Type B pancreatic cell (in vitro differentiated cells): ENCODE measurements at regions not wholly inside any gene's neighbourhood (a gene's known extent, or its start where the extent isn't known, plus 50 kb on each side); places are given as distances from the start of the nearest gene placed in this dataset.

Experiments
- DNase-seq: peaks from one replicate; pipeline ENCODE4 v3.0.0; 2021; ENCODE audit warnings: mixed read lengths; ENCODE audit not compliant: unreplicated experiment; ENCODE audit errors: extremely low spot score
- H3K27ac Mint-ChIP-seq: 2 replicates; pipeline ENCODE4 v1.8.0; 2021; ENCODE audit warnings: mild to moderate bottlenecking, mixed read lengths
- H3K27me3 Mint-ChIP-seq: 2 replicates; pipeline ENCODE4 v1.8.0; 2021; ENCODE audit warnings: mixed read lengths
- H3K36me3 Mint-ChIP-seq: 2 replicates; pipeline ENCODE4 v1.8.0; 2021; ENCODE audit warnings: mixed read lengths
- H3K4me1 Mint-ChIP-seq: one replicate; pipeline ENCODE4 v1.8.0; 2021; ENCODE audit warnings: mixed read lengths; ENCODE audit not compliant: unreplicated experiment
- H3K4me3 Mint-ChIP-seq: 2 replicates; pipeline ENCODE4 v1.8.0; 2021; ENCODE audit warnings: mild to moderate bottlenecking, mixed read lengths
- H3K9me3 Mint-ChIP-seq: 2 replicates; pipeline ENCODE4 v1.8.0; 2021; ENCODE audit warnings: mixed read lengths
- CTCF ChIP-seq: fragments of 200-600 bp; sonication (generic); conservative IDR thresholded peaks from 2 replicates; pipeline ENCODE4 v1.5.0; 2021; ENCODE audit warnings: antibody characterized with exemption, mild to moderate bottlenecking

- no peak overlapping the region for H3K27ac Mint-ChIP-seq
- no peak overlapping the region for H3K4me3 Mint-ChIP-seq
- DNase-seq = no peak
Observed at GRCh38 chr20:11182720-11183119, 508.9 kb upstream of the JAG1 start.

GRCh38 chr20:11186301-11187008 is 512.7 kb upstream of the JAG1 start:
- no peak for TF ChIP-seq CTCF
- peaks cover 3% of the 10 kb centered on the region for H3K27me3 Mint-ChIP-seq
- no peaks in the 10 kb centered on the region for H3K4me1 Mint-ChIP-seq
- no peaks in the 10 kb centered on the region for H3K36me3 Mint-ChIP-seq
- peaks cover 16% of the 10 kb centered on the region for H3K9me3 Mint-ChIP-seq
- no peak overlapping the region for H3K4me3 Mint-ChIP-seq
- H3K27ac Mint-ChIP-seq = no peak overlapping the region
- DNase-seq = no peak

More at GRCh38 chr20:11182720-11183119, 508.9 kb upstream of the JAG1 start:
- Mint-ChIP-seq H3K36me3 (no peaks in the 10 kb centered on the region), H3K4me1 (no peaks in the 10 kb centered on the region), H3K9me3 (peaks cover 24% of the 10 kb centered on the region), H3K27me3 (no peaks in the 10 kb centered on the region)
- TF ChIP-seq CTCF = no peak

GRCh38 chr20:11188843-11189603 is 515.2 kb upstream of the JAG1 start:
- peaks cover 16% of the 10 kb centered on the region for H3K9me3 Mint-ChIP-seq
- TF ChIP-seq CTCF = no peak
- no peak for DNase-seq
- no peak overlapping the region for H3K4me3 Mint-ChIP-seq
- H3K27ac Mint-ChIP-seq = no peak overlapping the region
- H3K36me3 Mint-ChIP-seq = no peaks in the 10 kb centered on the region
- peaks cover 3% of the 10 kb centered on the region for H3K27me3 Mint-ChIP-seq
- peaks cover 4% of the 10 kb centered on the region for H3K4me1 Mint-ChIP-seq

GRCh38 chr20:11190741-11191140 is 516.9 kb upstream of the JAG1 start:
- no peak for DNase-seq
- peaks cover 15% of the 10 kb centered on the region for H3K4me1 Mint-ChIP-seq
- peaks cover 3% of the 10 kb centered on the region for H3K27me3 Mint-ChIP-seq
- no peak overlapping the region for H3K27ac Mint-ChIP-seq
- no peaks in the 10 kb centered on the region for H3K36me3 Mint-ChIP-seq
- TF ChIP-seq CTCF = no peak
- peaks cover 5% of the 10 kb centered on the region for H3K9me3 Mint-ChIP-seq
- no peak overlapping the region for H3K4me3 Mint-ChIP-seq

- Mint-ChIP-seq H3K27ac (peak overlapping the region; percentile 5), H3K36me3 (no peaks in the 10 kb centered on the region), H3K4me3 (no peak overlapping the region), H3K9me3 (peaks cover 3% of the 10 kb centered on the region), H3K27me3 (peaks cover 3% of the 10 kb centered on the region), H3K4me1 (peaks cover 22% of the 10 kb centered on the region)
- no peak for DNase-seq
- TF ChIP-seq CTCF = no peak
Observed at GRCh38 chr20:11192106-11192505, 518.3 kb upstream of the JAG1 start.
